Activated CD4-positive, alpha-beta memory T cell treated with anti-CD3 and anti-CD28 coated beads for 36 hours (primary cell): ENCODE measurements at regions not wholly inside any gene's neighbourhood (a gene's known extent, or its start where the extent isn't known, plus 50 kb on each side); places are given as distances from the start of the nearest gene placed in this dataset.

Experiments used
- CTCF ChIA-PET: fragments of 350-600 bp; sonication (Branson Sonifier 250); formaldehyde crosslinking; loops from one replicate; lab custom pipeline; 2021; ENCODE audit warnings: antibody characterized with exemption, inconsistent platforms; lab: Charles Lee
- POLR2A ChIA-PET: fragments of 350-600 bp; sonication (Branson Sonifier 250); formaldehyde crosslinking; loops from one replicate; lab custom pipeline; 2021; ENCODE audit warnings: antibody characterized with exemption; lab: Charles Lee
- DNase-seq: peaks from one replicate; pipeline ENCODE4 v3.0.0-alpha.2; 2020
- H3K27ac Mint-ChIP-seq: one replicate; pipeline ENCODE4 v1.8.0; 2021; ENCODE audit warnings: mixed read lengths
- H3K27me3 Mint-ChIP-seq: one replicate; pipeline ENCODE4 v1.8.0; 2021; ENCODE audit warnings: mixed read lengths
- H3K36me3 Mint-ChIP-seq: one replicate; pipeline ENCODE4 v1.8.0; 2021; ENCODE audit warnings: mixed read lengths
- H3K4me1 Mint-ChIP-seq: one replicate; pipeline ENCODE4 v1.8.0; 2021; ENCODE audit warnings: low read depth, mixed read lengths
- H3K4me3 Mint-ChIP-seq: one replicate; pipeline ENCODE4 v1.8.0; 2021; ENCODE audit warnings: mild to moderate bottlenecking, mixed read lengths
- H3K9me3 Mint-ChIP-seq: one replicate; pipeline ENCODE4 v1.8.0; 2021; ENCODE audit warnings: mixed read lengths
- intact Hi-C: fragments of 100-400 bp; cut with micrococcal nuclease; formaldehyde crosslinking; loops from one replicate; pipeline ENCODE4 v1.15.1; 2023

DNA sequence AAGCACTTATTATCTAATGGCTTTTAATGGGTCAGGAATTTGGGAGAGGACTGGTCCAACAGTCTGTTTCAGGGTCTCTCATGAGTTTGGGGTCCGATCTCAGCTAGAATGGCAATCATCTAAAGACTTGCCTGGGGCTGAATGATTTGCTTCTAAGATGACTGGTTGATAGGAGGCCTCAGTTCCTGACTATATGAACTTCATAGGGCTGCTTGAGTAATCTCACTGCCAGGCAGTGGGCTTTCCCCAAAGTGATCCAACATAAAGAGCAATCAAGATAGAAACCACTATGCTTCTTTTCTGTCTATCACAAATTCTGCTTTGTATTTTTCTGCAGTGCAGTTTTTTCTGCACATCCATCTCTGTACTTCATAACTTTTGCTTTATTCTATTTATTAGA, 793.5 kb upstream of the CHAC2 start:
- Mint-ChIP-seq H3K27me3 (no peaks in the 10 kb centered on the region), H3K36me3 (no peaks in the 10 kb centered on the region), H3K4me3 (no peak overlapping the region), H3K27ac (no peak overlapping the region), H3K4me1 (no peaks in the 10 kb centered on the region), H3K9me3 (peaks cover 3% of the 10 kb centered on the region)
- intact Hi-C loops: no loop called here
- no peak for DNase-seq
- ChIA-PET POLR2A (no interaction called here), CTCF (interaction anchor here (1.3 kb wide), 1 partner anchor 13 kb away, joined by 3 read pairs; no protein-coding TSS in a partner anchor)

DNA sequence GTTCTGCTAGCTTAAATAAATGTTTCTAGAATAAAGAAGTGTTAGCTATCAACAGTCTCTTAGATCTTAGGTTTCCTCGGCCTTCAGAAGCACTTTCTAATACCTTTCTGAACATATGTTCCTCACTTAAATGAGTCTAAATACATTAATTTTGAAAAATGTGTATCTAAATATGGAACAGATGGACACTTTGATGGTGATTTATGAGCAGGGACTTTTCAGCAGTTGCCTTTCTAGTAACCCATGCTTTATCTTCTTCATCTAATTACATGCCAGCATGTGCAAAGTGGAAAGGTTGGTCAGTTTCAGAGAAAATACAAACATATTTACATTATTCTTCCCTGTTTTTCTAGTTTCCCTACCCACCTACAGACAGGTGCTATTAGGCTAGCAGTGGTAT, 797.0 kb upstream of the CHAC2 start:
- intact Hi-C loops: no loop called here
- no peaks in the 10 kb centered on the region for H3K4me1 Mint-ChIP-seq
- ChIA-PET POLR2A (no interaction called here), CTCF (no interaction called here)
- H3K4me3 Mint-ChIP-seq: no peak overlapping the region
- H3K27me3 Mint-ChIP-seq: no peaks in the 10 kb centered on the region
- DNase-seq: no peak
- H3K36me3 Mint-ChIP-seq: no peaks in the 10 kb centered on the region
- H3K9me3 Mint-ChIP-seq: no peaks in the 10 kb centered on the region
- H3K27ac Mint-ChIP-seq: no peak overlapping the region

DNA sequence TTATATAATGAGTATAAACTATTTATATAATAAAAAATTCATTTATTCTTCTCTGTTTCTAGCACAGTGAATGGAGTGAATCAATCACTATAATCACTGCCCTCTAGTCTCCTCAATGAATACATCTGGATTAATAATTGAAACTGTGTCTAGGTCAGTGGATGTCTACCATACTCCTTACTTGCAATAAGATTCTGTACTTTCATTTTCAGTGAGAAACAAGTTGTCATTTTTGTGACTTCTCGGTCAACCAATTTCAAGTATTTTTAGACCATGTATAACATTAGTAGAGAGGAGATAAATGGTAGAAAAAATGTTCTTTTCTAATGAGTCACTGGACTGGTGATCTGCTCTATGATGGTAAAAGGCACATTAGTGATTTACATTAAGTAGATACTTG, 799.6 kb upstream of the CHAC2 start:
- Mint-ChIP-seq H3K27me3 (no peaks in the 10 kb centered on the region), H3K36me3 (no peaks in the 10 kb centered on the region), H3K4me1 (no peaks in the 10 kb centered on the region), H3K9me3 (no peaks in the 10 kb centered on the region), H3K27ac (no peak overlapping the region), H3K4me3 (no peak overlapping the region)
- POLR2A ChIA-PET: no interaction called here
- CTCF ChIA-PET: no interaction called here
- intact Hi-C loops: no loop called here
- no peak for DNase-seq

DNA sequence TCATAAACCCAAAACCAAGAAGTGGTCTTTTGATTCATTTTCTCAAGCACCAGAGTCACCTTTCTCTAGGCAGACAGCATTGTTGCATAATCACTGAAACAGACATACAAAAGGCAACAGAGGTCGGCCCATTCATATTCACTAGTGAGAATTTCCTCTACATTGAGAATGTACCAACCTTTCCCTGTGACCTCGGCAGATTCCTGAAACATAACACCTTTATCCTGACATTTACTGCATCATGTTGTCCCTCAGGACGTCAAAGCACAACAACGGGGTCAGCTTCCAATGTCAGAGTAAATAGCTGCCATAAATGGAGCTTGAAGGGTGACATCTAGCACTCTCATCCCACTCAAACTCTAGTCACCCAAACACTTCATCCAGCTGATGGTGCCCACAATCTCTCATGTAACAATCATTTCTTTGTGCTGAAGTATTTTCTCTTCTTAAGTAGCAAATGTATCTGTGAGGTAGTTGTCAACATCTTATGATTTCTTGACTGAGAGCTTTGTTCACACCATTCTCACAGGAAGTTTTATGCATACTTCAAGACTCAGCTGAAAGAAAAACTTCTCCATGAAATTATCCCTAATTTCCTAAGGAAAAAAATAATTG, 802.6 kb upstream of the CHAC2 start:
- ChIA-PET POLR2A (no interaction called here), CTCF (no interaction called here)
- H3K4me1 Mint-ChIP-seq: no peaks in the 10 kb centered on the region
- H3K27ac Mint-ChIP-seq: no peak overlapping the region
- H3K4me3 Mint-ChIP-seq: no peak overlapping the region
- H3K9me3 Mint-ChIP-seq: no peaks in the 10 kb centered on the region
- intact Hi-C loops: no loop called here
- H3K36me3 Mint-ChIP-seq: no peaks in the 10 kb centered on the region
- no peak for DNase-seq
- H3K27me3 Mint-ChIP-seq: no peaks in the 10 kb centered on the region

DNA sequence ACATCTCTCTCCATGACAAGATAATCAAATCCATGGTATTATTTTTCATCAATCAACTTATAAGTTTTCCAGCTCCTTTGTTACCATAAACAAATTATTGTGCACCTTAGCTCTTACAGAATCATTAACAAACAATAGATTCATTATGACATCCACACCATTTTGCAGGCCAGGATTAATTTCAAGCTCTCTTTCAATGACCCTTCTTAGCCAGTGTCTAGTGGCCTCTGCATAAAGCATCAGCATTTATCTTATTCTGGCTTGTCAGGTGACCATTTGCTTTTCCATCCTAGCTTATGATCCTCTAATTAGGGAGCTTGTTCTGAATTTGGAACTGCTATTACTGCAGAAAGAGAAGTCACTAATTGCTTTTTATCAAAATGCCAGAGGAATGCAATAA, 806.2 kb upstream of the CHAC2 start:
- no peaks in the 10 kb centered on the region for H3K27me3 Mint-ChIP-seq

GRCh38 chr2:52960881-52961280, 806.7 kb upstream of the CHAC2 start:
- intact Hi-C loops: no loop called here

More for the DNA sequence above, 806.2 kb upstream of the CHAC2 start:
- ChIA-PET CTCF (interaction anchor here (1.3 kb wide), 1 partner anchor 12 kb away, joined by 3 read pairs; no protein-coding TSS in a partner anchor), POLR2A (no interaction called here)
- no peaks in the 10 kb centered on the region for H3K4me1 Mint-ChIP-seq
- DNase-seq: no peak
- H3K9me3 Mint-ChIP-seq: no peaks in the 10 kb centered on the region
- intact Hi-C loops: no loop called here
- H3K36me3 Mint-ChIP-seq: no peaks in the 10 kb centered on the region
- H3K27ac Mint-ChIP-seq: no peak overlapping the region
- no peak overlapping the region for H3K4me3 Mint-ChIP-seq

GRCh38 chr2:52959801-52960200, 807.8 kb upstream of the CHAC2 start:
- H3K27me3 Mint-ChIP-seq: no peaks in the 10 kb centered on the region
- ChIA-PET POLR2A (no interaction called here), CTCF (no interaction called here)
- no peak overlapping the region for H3K27ac Mint-ChIP-seq
- no peaks in the 10 kb centered on the region for H3K9me3 Mint-ChIP-seq
- intact Hi-C loops: no loop called here
- H3K36me3 Mint-ChIP-seq: no peaks in the 10 kb centered on the region
- H3K4me1 Mint-ChIP-seq: no peaks in the 10 kb centered on the region
- DNase-seq: no peak
- no peak overlapping the region for H3K4me3 Mint-ChIP-seq

More at GRCh38 chr2:52960881-52961280, 806.7 kb upstream of the CHAC2 start:
- H3K9me3 Mint-ChIP-seq: no peaks in the 10 kb centered on the region
- H3K36me3 Mint-ChIP-seq: no peaks in the 10 kb centered on the region
- DNase-seq: no peak
- H3K27me3 Mint-ChIP-seq: no peaks in the 10 kb centered on the region
- no peak overlapping the region for H3K4me3 Mint-ChIP-seq
- ChIA-PET POLR2A (no interaction called here), CTCF (interaction anchor here (1.3 kb wide), 1 partner anchor 13 kb away, joined by 3 read pairs; no protein-coding TSS in a partner anchor)
- no peaks in the 10 kb centered on the region for H3K4me1 Mint-ChIP-seq
- H3K27ac Mint-ChIP-seq: no peak overlapping the region

DNA sequence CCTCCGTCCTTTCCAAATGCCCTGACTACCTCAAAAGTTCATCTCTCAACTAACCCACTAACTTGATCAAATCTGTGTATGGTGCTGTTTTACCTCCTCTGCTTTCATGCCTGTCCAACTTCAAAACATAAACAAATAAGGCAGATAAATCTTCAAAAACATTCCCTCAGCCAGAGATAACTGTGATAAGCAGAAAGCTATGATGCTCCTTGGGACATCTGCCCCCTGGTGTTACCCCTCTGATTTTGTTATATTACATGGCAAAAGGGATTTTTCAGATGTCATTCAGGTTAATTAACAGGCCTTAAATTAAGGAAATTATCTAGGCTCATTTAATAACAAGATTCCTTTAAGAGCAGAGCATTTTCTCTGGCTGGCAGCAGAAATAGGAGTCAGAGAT, 810.8 kb upstream of the CHAC2 start:
- DNase-seq: no peak
- Mint-ChIP-seq H3K4me3 (no peak overlapping the region), H3K27me3 (no peaks in the 10 kb centered on the region), H3K4me1 (no peaks in the 10 kb centered on the region), H3K9me3 (peaks cover 2% of the 10 kb centered on the region), H3K27ac (no peak overlapping the region), H3K36me3 (no peaks in the 10 kb centered on the region)
- ChIA-PET CTCF (no interaction called here), POLR2A (no interaction called here)
- intact Hi-C loops: no loop called here

- CTCF ChIA-PET: no interaction called here
- Mint-ChIP-seq H3K9me3 (peaks cover 2% of the 10 kb centered on the region), H3K36me3 (no peaks in the 10 kb centered on the region), H3K4me3 (no peak overlapping the region), H3K27ac (no peak overlapping the region), H3K27me3 (no peaks in the 10 kb centered on the region), H3K4me1 (no peaks in the 10 kb centered on the region)
- intact Hi-C loops: no loop called here
- DNase-seq: no peak
- POLR2A ChIA-PET: no interaction called here
These were observed 811.5 kb upstream of the CHAC2 start for GRCh38 chr2:52956118-52956517.

- intact Hi-C loops: no loop called here
- H3K36me3 Mint-ChIP-seq: peaks cover 2% of the 10 kb centered on the region
- no peak for DNase-seq
- H3K27ac Mint-ChIP-seq: no peak overlapping the region
- ChIA-PET CTCF (interaction anchor here (0.7 kb wide), 1 partner anchor 102 kb away, joined by 3 read pairs; no protein-coding TSS in a partner anchor), POLR2A (no interaction called here)
- H3K4me3 Mint-ChIP-seq: no peak overlapping the region
- no peaks in the 10 kb centered on the region for H3K27me3 Mint-ChIP-seq
- peaks cover 8% of the 10 kb centered on the region for H3K9me3 Mint-ChIP-seq
- no peaks in the 10 kb centered on the region for H3K4me1 Mint-ChIP-seq
These were observed 812.5 kb upstream of the CHAC2 start for GRCh38 chr2:52955079-52955478.

DNA sequence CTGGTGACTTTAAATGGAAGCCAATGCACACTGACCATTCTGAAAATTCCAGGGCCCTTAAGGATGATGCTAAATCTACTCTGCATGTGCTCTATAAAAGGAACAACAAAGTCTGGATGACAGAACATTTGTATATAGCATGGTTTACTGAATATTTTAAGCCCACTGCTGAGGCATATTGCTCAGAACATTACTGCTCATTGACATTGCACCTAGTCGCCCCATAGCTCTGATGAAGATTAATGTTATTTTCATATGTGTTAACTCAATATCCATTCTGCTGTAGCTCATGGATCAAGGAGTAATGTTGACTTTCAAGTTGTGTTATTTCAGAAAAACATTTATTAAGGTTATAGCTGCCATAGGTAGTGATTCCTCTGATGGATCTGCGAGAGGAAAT, 827.5 kb upstream of the CHAC2 start:
- ChIA-PET POLR2A (no interaction called here), CTCF (no interaction called here)
- intact Hi-C loops: no loop called here
- Mint-ChIP-seq H3K9me3 (peaks cover 3% of the 10 kb centered on the region), H3K4me3 (no peak overlapping the region), H3K36me3 (no peaks in the 10 kb centered on the region), H3K27ac (no peak overlapping the region), H3K27me3 (no peaks in the 10 kb centered on the region), H3K4me1 (no peaks in the 10 kb centered on the region)
- DNase-seq: no peak

DNA sequence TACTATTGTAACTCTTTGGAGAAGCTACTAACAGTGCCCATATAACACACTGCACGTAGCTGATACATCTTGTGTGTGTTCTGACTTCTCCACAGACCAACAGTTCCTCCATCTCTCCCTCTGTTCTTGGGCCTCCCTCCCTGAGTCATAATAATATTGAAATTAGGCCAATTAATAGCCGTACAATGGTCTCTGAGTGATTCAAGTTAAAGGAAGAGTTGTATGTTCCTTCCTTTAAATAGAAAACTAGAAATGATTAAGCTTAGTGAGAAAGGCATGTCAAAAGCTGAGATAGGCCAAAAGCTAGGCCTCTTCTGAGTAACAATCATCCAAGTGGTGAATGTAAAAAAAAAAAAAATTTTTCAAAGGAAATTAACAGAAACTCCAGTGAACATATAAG, 828.4 kb upstream of the CHAC2 start:
- Mint-ChIP-seq H3K27ac (no peak overlapping the region), H3K4me1 (no peaks in the 10 kb centered on the region), H3K9me3 (peaks cover 3% of the 10 kb centered on the region), H3K27me3 (no peaks in the 10 kb centered on the region), H3K36me3 (no peaks in the 10 kb centered on the region), H3K4me3 (no peak overlapping the region)
- CTCF ChIA-PET: no interaction called here
- intact Hi-C loops: no loop called here
- POLR2A ChIA-PET: no interaction called here
- DNase-seq: no peak

GRCh38 chr2:52936029-52936428, 831.6 kb upstream of the CHAC2 start:
- POLR2A ChIA-PET: no interaction called here
- Mint-ChIP-seq H3K9me3 (peaks cover 1% of the 10 kb centered on the region), H3K4me1 (no peaks in the 10 kb centered on the region), H3K36me3 (no peaks in the 10 kb centered on the region), H3K27ac (no peak overlapping the region), H3K27me3 (no peaks in the 10 kb centered on the region), H3K4me3 (no peak overlapping the region)
- DNase-seq: no peak
- CTCF ChIA-PET: no interaction called here
- intact Hi-C loops: no loop called here
